Panc1 (cell line): ENCODE measurements at regions not wholly inside any gene's neighbourhood (a gene's known extent, or its start where the extent isn't known, plus 50 kb on each side); places are given as distances from the start of the nearest gene placed in this dataset.

Experiments used
- ATAC-seq: fragments of 200-7000 bp; cut with Tn5 transposase; 2 replicates; pipeline ENCODE4 v1.9.1; 2020; ENCODE audit warnings: mild to moderate bottlenecking, moderate library complexity
- BruUV-seq: library from RNA; stranded (reverse); fragments of 400-500 nt; replicated peaks from 2 replicates; lab custom pipeline; 2021; lab: Mats Ljungman, UMichigan
- CTCF ChIA-PET: fragments of 300-600 bp; sonication (Branson Sonifier 250); formaldehyde crosslinking; loops from one replicate; lab custom pipeline; 2022; ENCODE audit warnings: antibody characterized with exemption; lab: Charles Lee
- POLR2A ChIA-PET: fragments of 300-600 bp; sonication (Branson Sonifier 250); formaldehyde crosslinking; loops from one replicate; lab custom pipeline; 2022; ENCODE audit warnings: antibody characterized with exemption; lab: Charles Lee
- DNase-seq: peaks from one replicate; pipeline ENCODE4 v3.0.0-alpha.2; 2010; ENCODE audit warnings: low read depth, low spot score
- H3K27ac ChIP-seq: 2 replicates; pipeline ENCODE4 v1.5.1; 2011; ENCODE audit warnings: mild to moderate bottlenecking, low read length, inconsistent platforms
- H3K27me3 ChIP-seq: fragments of 200-500 bp; sonication (Bioruptor generic); 2 replicates; pipeline ENCODE4 v1.6.0; 2014; ENCODE audit warnings: low read length, inconsistent platforms; ENCODE audit not compliant: control insufficient read depth, insufficient read depth
- H3K36me3 ChIP-seq: fragments of 200-500 bp; sonication (Bioruptor generic); 2 replicates; pipeline ENCODE4 v1.5.1; 2014; ENCODE audit warnings: inconsistent platforms, mild to moderate bottlenecking, low read length, moderate library complexity; ENCODE audit not compliant: control insufficient read depth, insufficient read depth
- H3K4me1 ChIP-seq: 2 replicates; pipeline ENCODE4 v1.5.1; 2011; ENCODE audit warnings: inconsistent platforms, mild to moderate bottlenecking, low read length, moderate library complexity; ENCODE audit not compliant: control insufficient read depth, insufficient read depth
- H3K4me3 ChIP-seq, 2 experiments: 2 replicates each; pipeline ENCODE4 v1.5.1; 2011 to 2012; ENCODE audit warnings: low read depth in 2 of 2, low read length in 2 of 2, mild to moderate bottlenecking in 2 of 2, inconsistent platforms in 1 of 2, moderate library complexity in 1 of 2
- H3K9me3 ChIP-seq: fragments of 200-500 bp; sonication (Bioruptor generic); 2 replicates; pipeline ENCODE4 v1.5.1; 2014; ENCODE audit warnings: low read depth, mild to moderate bottlenecking, inconsistent platforms, low read length, moderate library complexity; ENCODE audit not compliant: control insufficient read depth, insufficient read depth
- CTCF ChIP-seq: fragments of 450-650 bp; IDR thresholded peaks from 2 replicates; pipeline ENCODE4 v1.5.1; 2017; ENCODE audit warnings: mild to moderate bottlenecking
- POLR2AphosphoS5 ChIP-seq: IDR thresholded peaks from 2 replicates; pipeline ENCODE4 v1.6.1; 2012; ENCODE audit warnings: mild to moderate bottlenecking, low read depth, low read length, moderate library complexity
- REST ChIP-seq, 2 experiments: IDR thresholded peaks; 2 replicates each; pipeline ENCODE4 v1.6.1; 2011 to 2012; ENCODE audit warnings: low read depth in 2 of 2, control low read depth in 1 of 2, low read length in 1 of 2, mild to moderate bottlenecking in 1 of 2, moderate library complexity in 1 of 2; ENCODE audit not compliant: insufficient read depth in 1 of 2
- SIN3A ChIP-seq: IDR thresholded peaks from 2 replicates; pipeline ENCODE4 v1.6.1; 2012; ENCODE audit warnings: low read depth, mild to moderate bottlenecking, low read length, moderate library complexity, borderline replicate concordance; ENCODE audit not compliant: insufficient read depth
- TCF7L2 ChIP-seq: IDR thresholded peaks from 2 replicates; pipeline ENCODE4 v1.6.1; 2011; ENCODE audit warnings: mild to moderate bottlenecking, low read depth, low read length, inconsistent platforms
- in situ Hi-C: cut with HindIII; loops from 2 replicates; pipeline ENCODE4 v1.10.0; 2016; ENCODE audit warnings: low sequenced_read_pairs, low pct_unique_long_range_greater_than_20kb
- intact Hi-C: fragments of 100-400 bp; cut with micrococcal nuclease; formaldehyde crosslinking; loops from one replicate; pipeline ENCODE4 v1.10.0; 2022; ENCODE audit not compliant: unreplicated experiment

- BruUV-seq, result no TSS peak
- Histone ChIP-seq H3K9me3 (no peaks in the 10 kb centered on the region), H3K27ac (no peak overlapping the region), H3K4me3 (no peak overlapping the region), H3K27me3 (no peaks in the 10 kb centered on the region), H3K4me1 (no peaks in the 10 kb centered on the region), H3K36me3 (no peaks in the 10 kb centered on the region)
- TF ChIP-seq SIN3A (no peak), POLR2AphosphoS5 (no peak), REST (IDR thresholded peaks at IDR 0.05; ENCODE audit: insufficient read depth in 1 of 2, low read depth in 2 of 2, low read length in 1 of 2) (no peak), TCF7L2 (no peak), CTCF (no peak)
- in situ Hi-C loops (no loop called here), intact Hi-C loops (no loop called here)
- ChIA-PET CTCF (no interaction called here), POLR2A (interaction anchor here (0.6 kb wide), 1 partner anchor 1886 kb away, joined by 9 read pairs; no protein-coding TSS in a partner anchor)
- DNase-seq, result no peak
- no peak for ATAC-seq
Measured at GRCh38 chr5:100252037-100252436, 283.1 kb upstream of the FAM174A start.

DNA sequence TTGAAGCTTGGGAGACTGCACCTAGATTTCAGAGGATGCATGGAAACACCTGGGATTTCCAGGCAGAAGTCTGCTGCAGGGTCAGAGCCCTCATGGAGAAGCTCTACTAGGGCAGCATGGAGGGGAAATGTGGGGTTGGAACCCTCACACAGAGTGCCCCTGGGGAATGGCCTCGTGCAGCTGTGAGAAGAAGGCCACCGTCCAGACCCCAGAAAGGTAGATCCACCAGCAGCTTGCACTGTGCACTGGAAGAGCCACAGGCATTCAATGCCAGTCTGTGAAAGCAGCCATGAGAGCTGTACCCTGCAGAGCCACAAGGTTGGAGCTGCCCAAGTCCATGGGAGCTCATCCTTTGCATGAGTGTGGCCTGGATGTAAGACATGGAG, 285.3 kb upstream of the FAM174A start:
- no peak overlapping the region for H3K4me3 ChIP-seq
- no peaks in the 10 kb centered on the region for H3K9me3 ChIP-seq
- H3K36me3 ChIP-seq, result no peaks in the 10 kb centered on the region
- intact Hi-C loops, result no loop called here
- no peak for DNase-seq
- H3K27me3 ChIP-seq, result no peaks in the 10 kb centered on the region
- no peak for ATAC-seq
- no peaks in the 10 kb centered on the region for H3K4me1 ChIP-seq
- ChIA-PET POLR2A (no interaction called here), CTCF (no interaction called here)
- H3K27ac ChIP-seq, result no peak overlapping the region
- in situ Hi-C loops, result no loop called here
- BruUV-seq, result no TSS peak
- no peak for TF ChIP-seq CTCF
- TF ChIP-seq REST (IDR thresholded peaks at IDR 0.05; ENCODE audit: insufficient read depth in 1 of 2, low read depth in 2 of 2, low read length in 1 of 2), result no peak
